HG03066 (cell line): ENCODE measurements at regions not wholly inside any gene's neighbourhood (a gene's known extent, or its start where the extent isn't known, plus 50 kb on each side); places are given as distances from the start of the nearest gene placed in this dataset.
"Not testable (repeated sequence)": the region's sequence is repeated elsewhere in the genome, so short reads cannot be mapped to it uniquely, and the experiment has no call there.

Experiments
- ATAC-seq: cut with Tn5 transposase; IDR thresholded peaks from one replicate; pipeline ENCODE4 v1.9.1; 2021; ENCODE audit warnings: low read depth; ENCODE audit not compliant: unreplicated experiment

DNA sequence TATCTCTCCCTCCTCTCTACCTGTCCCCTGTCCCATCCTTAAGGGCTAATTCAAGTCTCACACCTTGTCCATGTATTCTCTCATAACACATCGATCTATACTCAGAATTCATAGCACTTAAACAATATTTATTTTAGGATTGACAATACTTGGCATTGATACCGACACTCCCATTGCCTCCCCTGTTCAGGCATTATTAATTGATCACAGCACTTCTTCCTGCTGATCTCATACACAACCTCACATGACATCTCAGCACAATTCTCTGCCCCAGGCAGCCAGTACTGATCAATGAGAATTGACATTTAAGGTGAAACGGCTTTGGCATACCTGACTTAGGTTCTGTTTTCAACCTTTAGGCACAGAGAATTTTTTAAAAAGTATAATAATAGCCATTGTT lies 582.4 kb upstream of the BRINP1 start:
- no peak for ATAC-seq

DNA sequence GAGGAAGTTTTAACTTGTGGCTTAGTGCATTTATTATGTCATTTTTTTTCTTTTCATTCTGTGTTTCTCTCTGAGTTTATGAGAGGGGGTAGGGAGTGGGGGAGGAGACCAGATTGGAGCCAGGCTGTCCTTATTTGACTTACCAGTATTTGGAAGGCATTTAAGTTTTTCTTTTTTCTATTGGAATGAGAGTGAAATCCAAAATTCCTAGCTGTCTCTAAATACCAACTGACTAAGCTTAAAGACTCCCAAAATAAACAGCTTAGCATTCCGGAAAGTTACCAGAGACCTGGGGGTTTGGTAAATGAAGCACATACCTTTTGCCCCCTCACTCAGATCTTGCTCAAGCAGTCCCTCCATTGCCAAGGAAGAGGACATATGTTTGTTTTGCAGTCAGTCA lies 581.9 kb upstream of the BRINP1 start:
- no peak for ATAC-seq

DNA sequence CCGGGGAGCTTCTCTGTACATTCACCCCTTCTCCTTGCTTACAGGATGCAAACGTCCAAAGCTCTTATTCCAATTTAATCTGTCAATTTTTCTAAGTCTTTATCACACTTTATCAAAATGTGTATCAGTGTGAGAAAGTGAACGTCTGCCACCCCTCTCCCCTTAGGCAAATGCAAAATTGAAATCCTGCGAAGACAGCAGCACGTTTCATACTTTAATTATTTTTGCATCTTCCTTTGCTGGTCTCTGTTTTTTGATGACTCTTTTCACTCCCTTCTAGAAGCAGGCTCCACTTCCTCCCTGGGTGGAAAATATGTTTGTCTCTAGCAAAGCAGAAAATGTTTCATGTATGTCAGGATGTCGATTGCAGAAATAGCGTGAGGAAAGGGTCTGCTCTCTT lies 576.5 kb upstream of the BRINP1 start:
- ATAC-seq = no peak

DNA sequence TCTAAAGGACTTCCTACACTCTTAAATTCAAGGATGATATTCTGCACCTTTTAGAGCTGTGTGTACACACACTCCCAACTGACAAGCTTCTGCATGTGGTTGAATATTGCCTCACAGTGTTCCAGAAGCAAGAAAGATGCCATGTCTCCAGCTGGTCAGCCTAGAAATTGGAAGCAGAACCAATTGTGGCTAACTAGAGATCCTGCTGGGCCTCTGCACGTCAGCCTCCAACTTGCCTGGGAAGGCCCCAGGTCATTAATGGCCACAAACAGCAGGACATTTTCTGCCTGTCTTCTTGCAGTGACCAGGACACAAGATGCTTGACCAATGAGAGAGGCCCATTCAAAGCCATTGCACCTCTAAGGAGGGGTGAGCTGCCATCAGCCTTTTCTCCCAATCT lies 571.9 kb upstream of the BRINP1 start:
- ATAC-seq = no peak

DNA sequence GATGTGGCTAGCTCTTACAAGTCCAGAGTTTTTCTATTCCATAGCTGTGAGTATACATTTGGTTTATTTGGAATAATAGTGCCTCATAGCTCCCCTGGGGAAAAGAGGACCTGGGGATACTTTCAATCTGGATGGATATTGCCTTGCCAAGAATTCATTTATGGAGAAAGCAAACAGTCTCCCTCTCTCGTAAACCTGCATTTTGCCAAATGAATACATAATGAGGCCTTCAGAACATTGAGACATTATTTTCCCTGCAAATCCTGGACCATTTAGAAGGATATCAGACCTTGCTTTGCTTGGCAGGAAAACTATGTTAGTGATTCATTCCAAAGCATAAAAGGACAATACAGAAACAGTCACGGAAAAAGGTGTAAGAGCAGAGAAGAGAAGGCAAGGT lies 569.6 kb upstream of the BRINP1 start:
- ATAC-seq = no peak

DNA sequence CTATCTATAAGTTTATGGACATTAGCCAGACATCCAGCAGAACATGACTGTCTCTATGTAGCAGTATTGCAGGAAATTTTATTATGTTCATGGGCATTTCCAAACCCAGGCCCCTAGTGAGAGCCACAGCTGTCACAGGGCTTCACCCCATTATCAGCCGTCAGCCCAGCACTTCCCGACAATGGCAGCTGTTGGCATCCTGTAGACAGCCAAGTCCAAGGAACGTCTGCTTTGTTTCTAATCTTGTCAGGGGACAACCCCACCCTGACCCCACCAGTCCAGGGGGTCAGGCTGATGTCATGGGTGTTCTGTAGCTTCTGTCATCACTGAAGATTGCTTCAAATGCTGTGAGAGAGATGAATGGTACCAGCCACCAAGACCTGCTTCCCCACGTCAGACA lies 565.3 kb upstream of the BRINP1 start:
- no peak for ATAC-seq

DNA sequence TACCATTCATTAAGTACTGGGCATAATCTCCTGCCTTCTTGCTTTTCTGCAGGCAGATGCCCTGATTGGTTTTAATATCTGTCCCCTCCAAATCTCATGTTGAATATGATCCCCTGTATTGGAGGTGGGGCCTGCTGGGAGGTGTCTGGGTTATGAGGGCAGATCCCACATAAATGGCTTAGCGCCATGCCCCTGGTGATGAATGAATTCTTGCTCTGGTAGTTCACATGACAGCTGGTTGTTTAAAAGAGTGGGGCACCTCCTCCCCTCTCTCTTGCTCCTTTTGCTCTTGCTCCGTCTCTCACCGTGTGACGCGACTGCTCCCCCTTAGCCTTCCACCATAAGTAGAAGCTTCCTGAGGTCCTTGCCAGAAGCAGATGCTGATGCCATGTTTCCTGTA lies 564.0 kb upstream of the BRINP1 start:
- no peak for ATAC-seq

DNA sequence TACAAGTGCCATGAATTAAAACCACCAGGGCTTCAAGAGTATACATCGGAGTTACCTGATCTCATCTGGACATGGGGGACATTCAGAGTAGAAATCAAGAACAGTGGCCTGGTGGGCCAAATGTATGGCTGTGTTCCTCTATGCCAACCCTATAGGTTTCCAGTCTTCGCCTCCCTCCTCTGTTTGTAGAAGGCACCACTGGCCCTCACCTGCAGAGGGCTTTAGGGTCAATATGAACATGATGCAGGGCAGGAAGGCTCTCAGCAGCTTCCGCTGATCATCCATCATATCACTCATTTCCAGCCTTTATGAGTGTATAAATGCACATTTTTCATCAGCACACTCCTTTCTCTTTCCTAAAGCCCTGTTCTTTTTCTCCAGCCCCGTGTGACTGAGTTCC lies 555.5 kb upstream of the BRINP1 start:
- no peak for ATAC-seq

DNA sequence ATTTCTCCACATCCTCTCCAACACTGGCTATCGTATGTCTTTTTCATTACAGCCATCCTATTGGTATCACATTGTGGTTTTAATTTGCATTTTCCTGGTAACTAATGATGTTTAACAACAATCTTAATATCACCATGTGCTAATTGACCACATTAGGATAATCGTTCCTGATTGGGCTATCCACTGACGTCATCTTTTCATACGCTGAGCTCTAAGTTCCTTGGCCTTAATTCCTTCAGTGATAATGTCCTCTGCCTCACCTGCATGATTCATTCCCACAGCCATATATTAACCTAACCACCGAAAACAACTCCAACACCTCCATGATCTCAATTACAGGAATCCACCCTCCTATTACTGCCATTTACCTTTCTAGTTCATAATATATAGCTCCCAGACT lies 547.9 kb upstream of the BRINP1 start:
- ATAC-seq = no peak

DNA sequence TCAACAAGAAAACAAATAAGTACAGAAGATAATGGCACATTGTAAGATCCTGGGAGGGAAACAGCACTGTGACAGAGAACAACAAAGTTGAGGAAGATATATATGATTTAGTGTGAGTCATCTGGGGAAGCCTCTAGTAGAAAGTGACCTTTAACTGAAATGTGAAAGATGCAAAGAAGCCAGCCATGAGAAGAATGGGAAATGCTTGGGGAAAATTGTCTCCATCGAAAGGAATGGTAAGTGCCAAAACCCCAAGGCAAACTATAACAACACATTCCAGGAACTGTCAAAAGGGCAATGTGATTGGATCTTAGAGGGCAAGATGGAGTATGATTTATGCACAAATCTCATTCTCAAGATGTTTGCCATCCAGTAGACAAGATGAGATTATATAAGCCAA lies 537.8 kb upstream of the BRINP1 start:
- no peak for ATAC-seq

DNA sequence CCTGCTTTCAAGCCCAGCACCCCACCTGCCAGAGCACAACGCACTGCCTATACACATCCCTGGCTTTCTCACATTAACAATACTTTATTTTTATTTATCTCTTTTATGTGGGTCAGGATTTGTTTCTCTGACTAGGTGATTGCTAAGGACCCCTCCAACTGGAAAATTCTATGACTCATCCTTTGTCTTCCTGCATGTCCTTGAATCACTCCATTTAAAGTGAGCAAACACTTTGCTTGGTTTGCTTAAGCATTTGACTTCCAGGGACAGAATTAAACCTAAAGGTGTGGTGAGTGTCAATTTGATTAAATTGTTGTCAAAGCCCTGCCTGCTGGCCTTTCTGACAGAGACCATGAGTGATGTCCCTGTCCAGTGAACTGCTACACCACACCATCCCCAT lies 536.5 kb upstream of the BRINP1 start:
- ATAC-seq = no peak

DNA sequence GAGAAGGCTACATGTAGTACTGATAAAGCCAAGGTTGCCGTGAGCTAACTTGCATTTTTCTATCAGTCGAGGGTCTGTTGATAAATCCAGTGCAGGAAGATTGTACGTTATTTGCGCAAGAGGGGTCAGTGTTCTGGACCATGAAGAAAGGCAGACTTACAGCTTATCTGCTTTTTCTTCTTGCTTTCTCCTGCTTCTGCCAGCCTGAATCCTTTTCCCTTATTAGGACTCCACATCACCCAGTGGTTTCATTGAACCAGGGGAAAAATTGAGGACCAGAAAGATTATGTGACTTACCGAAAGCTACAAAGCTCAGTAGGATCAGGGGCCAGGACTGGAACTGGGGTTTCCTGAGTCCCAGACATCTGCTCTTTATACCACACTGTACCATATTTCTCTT lies 534.6 kb upstream of the BRINP1 start:
- no peak for ATAC-seq

DNA sequence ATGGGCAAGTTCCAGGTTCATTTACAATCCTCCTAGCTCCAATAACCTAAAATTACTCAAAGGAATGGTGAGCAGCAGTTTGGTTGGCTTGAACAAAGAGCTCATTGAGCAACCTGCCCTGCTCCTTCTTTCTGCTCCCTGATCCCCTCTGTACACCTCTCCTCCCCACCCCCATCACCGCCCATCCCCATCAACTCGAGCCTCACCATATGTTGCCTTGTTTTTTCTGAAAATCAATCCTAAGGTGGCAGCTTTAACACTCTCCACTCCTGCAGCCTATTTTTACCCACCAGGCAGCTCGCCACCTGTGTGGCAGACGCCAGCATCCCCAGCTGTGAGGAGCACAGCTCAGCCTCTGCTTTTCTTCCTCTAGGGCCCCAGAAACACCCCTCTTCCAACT lies 533.4 kb upstream of the BRINP1 start:
- no peak for ATAC-seq

DNA sequence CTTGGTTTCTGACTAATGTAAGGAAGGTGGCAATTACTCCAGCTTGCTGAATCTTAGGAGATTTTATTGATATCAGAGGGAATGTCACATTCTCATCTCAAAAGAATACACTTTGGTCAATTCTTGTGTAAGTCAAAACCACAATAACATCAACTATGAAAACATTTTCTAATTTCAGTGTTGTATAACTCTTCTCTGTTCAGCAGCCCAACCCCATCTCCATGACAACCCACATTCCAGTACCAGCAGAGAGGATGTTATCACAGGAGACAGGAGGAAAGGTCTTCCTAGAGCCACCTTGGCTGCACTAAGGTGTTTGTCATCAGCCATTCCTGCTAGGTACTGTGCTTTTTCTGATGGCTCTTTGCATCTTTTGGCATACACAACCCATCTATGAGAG lies 529.1 kb upstream of the BRINP1 start:
- no peak for ATAC-seq

DNA sequence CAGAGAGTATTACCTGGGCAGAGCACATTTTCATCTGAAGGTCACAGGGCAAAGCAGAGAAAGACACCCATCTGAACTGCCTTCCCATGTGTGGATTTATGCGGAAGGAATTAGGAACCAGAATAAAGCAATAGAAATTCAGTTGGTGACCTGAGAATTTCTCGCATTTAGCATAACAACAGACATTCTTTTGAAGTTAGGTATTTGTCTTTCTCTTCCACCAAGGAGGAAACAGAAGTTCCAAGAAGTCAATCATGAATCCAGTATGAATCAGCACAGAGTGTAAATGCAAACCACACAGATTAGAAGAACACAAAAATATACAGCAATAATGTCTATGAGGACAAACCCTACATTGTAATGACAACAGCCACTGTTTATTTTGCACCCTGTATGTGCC lies 515.2 kb upstream of the BRINP1 start:
- ATAC-seq = no peak

DNA sequence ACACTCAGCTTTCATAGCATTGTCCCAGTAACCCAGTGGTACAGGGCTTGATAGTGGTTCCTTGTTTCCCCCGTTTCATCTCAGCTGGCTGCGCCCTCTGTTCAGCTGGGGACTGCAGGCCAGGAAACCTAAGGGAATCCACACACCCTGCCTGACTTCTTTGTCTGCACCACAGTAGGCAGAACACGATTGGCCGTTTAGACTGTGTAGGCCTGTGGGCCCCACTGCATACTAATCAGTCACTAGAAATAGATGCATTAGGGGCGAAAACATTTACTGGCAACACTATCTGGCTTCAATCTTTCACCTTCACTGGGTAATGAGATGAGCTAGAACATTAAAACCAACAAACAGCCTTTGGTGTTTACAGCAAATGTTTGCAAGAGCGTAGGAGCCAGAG lies 512.7 kb upstream of the BRINP1 start:
- no peak for ATAC-seq

DNA sequence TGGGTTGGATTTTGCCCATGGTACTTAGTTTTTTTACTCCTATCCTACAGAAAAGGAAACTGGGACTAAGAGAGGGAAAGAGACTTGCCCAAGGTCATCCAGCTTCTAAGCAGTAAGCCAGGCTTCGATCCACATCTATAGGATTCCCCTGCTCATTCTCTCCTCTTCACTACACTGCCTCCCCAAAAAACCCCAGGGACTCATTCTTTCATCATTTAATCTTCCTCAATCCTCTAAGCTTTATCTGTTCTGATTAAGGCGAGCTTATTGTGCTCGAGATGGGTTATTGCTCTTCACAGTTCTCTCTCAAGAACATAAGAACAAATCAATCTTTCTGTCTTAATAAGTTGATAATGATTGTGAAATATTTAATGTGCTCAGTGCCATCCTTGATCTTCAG lies 511.1 kb upstream of the BRINP1 start:
- ATAC-seq = no peak

DNA sequence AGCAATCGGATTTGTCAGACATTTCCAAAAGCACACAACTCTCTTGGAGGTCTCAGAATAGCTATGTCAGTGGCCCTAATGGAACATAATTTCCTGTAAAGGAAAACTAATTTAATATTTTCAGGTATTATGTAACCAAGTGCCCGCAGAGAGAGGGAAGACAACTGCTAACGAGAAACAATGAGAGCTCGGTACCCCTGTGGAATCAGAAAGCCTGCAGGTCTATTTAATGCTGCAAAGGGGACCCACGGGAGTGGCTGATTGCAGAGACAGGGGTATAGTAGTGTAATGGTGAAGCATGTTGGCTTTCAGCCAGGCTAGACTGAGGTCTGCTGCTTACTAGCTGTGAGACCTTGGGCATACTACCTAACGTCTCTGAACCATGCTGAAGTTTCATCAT lies 508.1 kb upstream of the BRINP1 start:
- no peak for ATAC-seq

DNA sequence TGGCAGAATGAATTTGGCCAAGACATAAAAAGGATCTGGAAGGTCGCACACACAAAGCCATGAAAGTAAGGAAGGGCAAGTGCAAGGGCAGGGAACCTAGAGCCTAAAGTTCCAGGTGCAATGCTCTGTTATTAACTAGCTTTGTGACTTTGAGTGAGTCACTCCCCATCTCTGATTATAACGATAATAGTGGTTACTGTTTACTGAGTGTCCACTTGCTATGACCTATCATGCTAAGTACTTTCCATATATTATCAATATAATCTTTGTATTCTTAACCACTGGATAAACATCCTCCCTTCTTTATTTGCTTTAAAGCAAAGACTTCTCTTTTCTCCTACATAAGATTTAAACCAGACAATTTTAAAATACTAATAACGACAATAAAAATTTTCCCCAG lies 504.6 kb upstream of the BRINP1 start:
- no peak for ATAC-seq

DNA sequence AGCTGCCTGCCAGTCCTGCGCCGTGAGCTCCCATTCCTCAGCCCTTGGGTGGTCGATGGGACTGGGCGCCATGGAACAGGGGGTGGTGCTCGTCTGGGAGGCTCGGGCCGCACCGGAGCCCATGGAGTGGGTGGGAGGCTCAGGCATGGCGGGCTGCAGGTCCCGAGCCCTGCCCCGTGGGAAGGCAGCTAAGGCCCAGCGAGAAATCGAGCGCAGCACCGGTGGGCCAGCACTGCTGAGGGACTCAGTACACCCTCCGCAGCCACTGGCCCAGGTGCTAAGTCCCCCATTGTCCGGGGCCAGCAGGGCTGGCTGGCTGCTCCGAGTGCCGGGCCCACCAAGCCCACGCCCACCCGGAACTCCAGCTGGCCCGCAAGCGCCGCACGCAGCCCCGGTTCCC lies 501.0 kb upstream of the BRINP1 start:
- ATAC-seq = not testable (repeated sequence)

DNA sequence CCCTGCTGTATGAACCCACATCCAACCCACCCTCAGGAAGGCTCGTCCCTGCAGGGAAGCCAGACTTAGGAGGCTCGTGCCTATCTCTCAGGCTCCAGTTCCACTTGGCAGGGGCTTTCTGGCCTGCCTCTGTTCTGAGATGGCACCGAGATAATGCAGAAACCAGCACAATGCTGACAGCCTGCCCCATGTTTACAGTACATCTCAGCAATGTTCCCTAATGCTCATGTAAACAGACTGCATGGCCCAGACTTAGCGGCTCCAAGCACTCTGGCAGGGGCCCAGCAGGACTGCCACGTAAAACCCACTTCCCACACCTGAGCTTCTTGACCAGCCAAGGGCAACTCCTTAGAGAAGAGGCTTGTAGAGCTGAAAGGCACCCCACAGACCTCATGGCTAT lies 499.5 kb upstream of the BRINP1 start:
- ATAC-seq = no peak

DNA sequence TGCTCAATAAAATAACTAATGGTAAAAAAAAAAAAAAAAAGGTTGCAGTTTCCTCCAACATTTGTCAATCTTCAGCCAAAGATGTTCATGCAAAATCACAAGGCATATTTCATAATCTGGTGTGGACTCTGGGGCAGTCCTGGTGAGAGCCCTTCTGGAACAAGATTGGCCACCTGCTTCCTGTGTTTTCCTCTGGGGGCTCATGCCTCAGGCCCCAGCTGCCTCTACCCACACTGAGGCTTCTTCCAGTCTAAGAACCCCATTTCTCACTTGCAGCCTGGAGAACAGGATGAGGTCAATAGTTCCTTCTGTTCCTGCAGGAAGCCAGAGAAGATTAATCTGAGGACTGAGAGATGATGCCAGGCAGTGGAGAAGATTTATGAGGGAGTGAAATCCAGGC lies 492.6 kb upstream of the BRINP1 start:
- ATAC-seq = no peak

DNA sequence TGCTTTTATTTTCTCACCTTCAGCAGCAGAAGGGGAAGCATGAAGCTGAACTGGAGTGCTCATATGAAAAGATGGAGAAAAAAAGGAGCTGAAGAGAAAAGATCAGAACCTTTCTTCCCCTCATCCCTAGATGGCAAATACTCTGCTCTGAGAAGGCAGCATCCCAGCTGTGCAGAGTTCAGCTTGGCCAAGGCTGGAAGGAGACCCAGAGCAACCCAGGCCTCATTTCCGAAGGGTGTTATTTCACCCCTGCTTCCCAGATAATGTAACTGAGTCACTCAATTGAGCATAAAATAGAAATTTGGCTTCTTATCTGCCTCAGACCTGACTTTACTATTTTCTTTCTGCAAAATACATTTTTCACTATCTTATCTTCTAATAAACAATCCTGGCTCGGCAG lies 489.9 kb upstream of the BRINP1 start:
- no peak for ATAC-seq

DNA sequence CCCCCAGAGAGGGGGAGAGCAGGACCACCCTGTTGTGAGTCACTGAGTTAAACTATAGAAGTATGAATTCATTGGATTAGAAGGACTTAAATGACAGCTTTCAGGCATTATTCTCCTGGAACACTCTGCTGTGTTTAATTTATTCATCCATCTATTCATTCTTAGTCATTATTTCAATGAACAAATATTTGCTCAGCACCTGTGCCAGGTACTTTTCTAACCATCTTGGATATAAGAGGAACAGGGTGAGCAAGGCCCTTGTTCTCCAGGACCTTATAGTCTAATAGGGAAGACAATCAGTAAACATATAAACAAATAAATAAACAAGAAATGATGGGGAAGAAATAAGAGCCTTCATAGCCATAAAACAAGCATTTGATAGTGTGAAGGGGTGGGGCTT lies 483.9 kb upstream of the BRINP1 start:
- no peak for ATAC-seq
